Pancreas (tissue), 10 donors: ENCODE measurements at regions not wholly inside any gene's neighbourhood (a gene's known extent, or its start where the extent isn't known, plus 50 kb on each side); places are given as distances from the start of the nearest gene placed in this dataset.
A peak's percentile ranks its signal among the peaks of the same experiment; 100 is the strongest.

Experiments used
- ATAC-seq, 4 donors: fragments of 200-7000 bp; cut with Tn5 transposase; one replicate each; pipeline versions ENCODE4 v1.8.0 to v1.9.1; 2020; ENCODE audit warnings: mild to moderate bottlenecking in 4 of 4, moderate library complexity in 4 of 4
- DNase-seq, 6 donors: peaks; one replicate each; pipeline ENCODE4 v3.0.0-alpha.2; 2020
- FAIRE-seq: peaks from 2 replicates; lab custom pipeline; 2012; peaks lifted over from hg19 to GRCh38; lab: Jason Lieb, UNC
- H3K27ac ChIP-seq, 4 donors: fragments of 200-600 bp; sonication (generic); 1 replicate in 3 of 4; 2 replicates in 1 of 4; pipeline versions ENCODE4 v1.5.0 to v1.8.0; 2020
- H3K27me3 ChIP-seq, 4 donors: fragments of 200-600 bp; one replicate each; pipeline ENCODE4 v1.8.0; 2021
- H3K36me3 ChIP-seq, 3 donors: fragments of 200-600 bp; sonication (generic) in 1 of 3; one replicate each; pipeline versions ENCODE4 v1.5.0 to v1.8.0; 2020 to 2021
- H3K4me1 ChIP-seq, 3 donors: fragments of 200-600 bp; one replicate each; pipeline ENCODE4 v1.8.0; 2021
- H3K4me3 ChIP-seq, 4 donors: fragments of 200-600 bp; sonication (generic) in 2 of 4; one replicate each; pipeline versions ENCODE4 v1.5.0 to v1.8.0; 2020 to 2021
- H3K9me3 ChIP-seq, 4 donors: fragments of 200-600 bp; one replicate each; pipeline ENCODE4 v1.8.0; 2021
- WGBS, 2 donors: extraction: QIAGEN DNeasy Blood & Tissue Kit; methylation state at CpG; one replicate each; pipeline ENCODE4 v1.1.7; 2013; 5-methylcytosine and 5-hydroxymethylcytosine counted together
- intact Hi-C, 3 donors: fragments of 100-400 bp; cut with DNase I; formaldehyde crosslinking; loops; one replicate each; pipeline versions ENCODE4 v1.11.1 to v1.14.2; 2022
- TF ChIP-seq, protein P1 (sequence below), 4 donors: fragments of 200-600 bp; sonication (generic) in 3 of 4; IDR thresholded peaks; one replicate each; pipeline versions ENCODE4 v1.5.0 to v1.8.0; 2021; ENCODE audit warnings: antibody characterized with exemption in 4 of 4
- donor health status: healthy with polysubstance abuse.
- donor health status: DM: no; HTN: no; CAD: no; lungs with moderate emphysema.
- donor health status: DM: no; HTN: no; CAD: no.
- donor health status: control.
- donor health status: control.
- donor health status: Bipolar disorder and iron deficiency.
- donor health status: DM: yes; HTN: yes; CAD: no.
- donor health status: DM: no; HTN: no; CAD: no.
- donor health status: DM: no; HTN: no; CAD: no.
- donor health status: DM: yes; HTN: yes; CAD: no.

DNA sequence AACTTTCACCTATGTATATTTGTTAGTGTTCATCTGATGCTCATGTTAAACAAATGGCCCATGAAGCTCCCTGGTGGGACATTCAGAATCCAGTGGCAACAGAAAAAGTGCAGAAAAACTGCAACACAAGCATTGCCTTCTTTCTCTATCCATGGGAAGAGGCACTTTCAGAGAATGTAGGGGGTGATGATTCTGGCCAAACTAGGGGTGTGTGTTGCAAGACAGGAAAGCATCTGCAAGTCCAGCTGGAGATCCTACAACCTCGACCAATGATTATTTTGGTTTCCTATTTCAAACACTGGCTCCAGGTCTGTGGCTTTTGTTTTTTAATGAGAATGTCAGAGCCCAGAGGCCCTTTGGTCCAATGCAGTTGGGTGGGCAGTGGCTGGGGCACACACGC, 198.7 kb downstream of the CXCL12 start:
- TF ChIP-seq, protein P1, sequence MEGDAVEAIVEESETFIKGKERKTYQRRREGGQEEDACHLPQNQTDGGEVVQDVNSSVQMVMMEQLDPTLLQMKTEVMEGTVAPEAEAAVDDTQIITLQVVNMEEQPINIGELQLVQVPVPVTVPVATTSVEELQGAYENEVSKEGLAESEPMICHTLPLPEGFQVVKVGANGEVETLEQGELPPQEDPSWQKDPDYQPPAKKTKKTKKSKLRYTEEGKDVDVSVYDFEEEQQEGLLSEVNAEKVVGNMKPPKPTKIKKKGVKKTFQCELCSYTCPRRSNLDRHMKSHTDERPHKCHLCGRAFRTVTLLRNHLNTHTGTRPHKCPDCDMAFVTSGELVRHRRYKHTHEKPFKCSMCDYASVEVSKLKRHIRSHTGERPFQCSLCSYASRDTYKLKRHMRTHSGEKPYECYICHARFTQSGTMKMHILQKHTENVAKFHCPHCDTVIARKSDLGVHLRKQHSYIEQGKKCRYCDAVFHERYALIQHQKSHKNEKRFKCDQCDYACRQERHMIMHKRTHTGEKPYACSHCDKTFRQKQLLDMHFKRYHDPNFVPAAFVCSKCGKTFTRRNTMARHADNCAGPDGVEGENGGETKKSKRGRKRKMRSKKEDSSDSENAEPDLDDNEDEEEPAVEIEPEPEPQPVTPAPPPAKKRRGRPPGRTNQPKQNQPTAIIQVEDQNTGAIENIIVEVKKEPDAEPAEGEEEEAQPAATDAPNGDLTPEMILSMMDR (IDR thresholded peaks at IDR 0.05) = no peak
- ATAC-seq (peak in 1 of 4 donors; percentile 23), FAIRE-seq (no peak), DNase-seq (no peak)
- intact Hi-C loops = no loop called here
- no peak overlapping the region for H3K27ac ChIP-seq
- WGBS, 2 donors = 56 to 67% methylated on average over 2 of the region's 2 CpGs
- H3K9me3 ChIP-seq = no peaks in the 10 kb centered on the region
- H3K4me3 ChIP-seq = no peak overlapping the region
- no peaks in the 10 kb centered on the region for H3K4me1 ChIP-seq
- H3K36me3 ChIP-seq = no peaks in the 10 kb centered on the region
- no peaks in the 10 kb centered on the region for H3K27me3 ChIP-seq

DNA sequence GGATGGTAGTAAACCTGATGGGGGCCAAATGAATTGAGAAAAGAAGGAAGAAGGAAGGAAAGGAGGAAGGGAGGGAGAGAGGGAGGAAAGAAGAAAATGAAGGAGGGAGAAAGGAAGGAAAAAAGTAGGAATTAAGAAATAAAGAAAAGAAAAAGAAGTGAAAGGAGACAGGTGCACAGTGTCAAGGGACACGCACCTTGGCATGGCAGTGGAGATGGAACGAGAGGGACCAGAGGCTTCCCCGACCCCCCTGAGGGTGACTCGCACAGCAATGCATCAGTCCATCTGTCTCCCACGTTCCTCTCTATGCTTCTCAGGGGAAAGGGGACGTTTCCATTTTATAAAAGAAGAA, 199.6 kb downstream of the CXCL12 start:
- FAIRE-seq = no peak
- no peaks in the 10 kb centered on the region for H3K27me3 ChIP-seq
- no peak for ATAC-seq

GRCh38 chr10:44184633-44185314, 200.1 kb downstream of the CXCL12 start:
- FAIRE-seq (no peak), DNase-seq (no peak), ATAC-seq (no peak)
- Histone ChIP-seq H3K4me1 (no peaks in the 10 kb centered on the region), H3K27me3 (no peaks in the 10 kb centered on the region), H3K9me3 (no peaks in the 10 kb centered on the region), H3K27ac (no peak overlapping the region), H3K36me3 (no peaks in the 10 kb centered on the region), H3K4me3 (no peak overlapping the region)
- WGBS, 2 donors = 89 to 95% methylated on average over 7 of the region's 7 CpGs
- intact Hi-C loops = no loop called here
- TF ChIP-seq, protein P1 (IDR thresholded peaks at IDR 0.05) = no peak

More for the DNA sequence above, 199.6 kb downstream of the CXCL12 start:
- Histone ChIP-seq H3K27ac (no peak overlapping the region), H3K4me1 (no peaks in the 10 kb centered on the region), H3K9me3 (no peaks in the 10 kb centered on the region), H3K4me3 (no peak overlapping the region), H3K36me3 (no peaks in the 10 kb centered on the region)
- WGBS, 2 donors = 73 to 79% methylated on average over 6 of the region's 6 CpGs
- no peak for DNase-seq
- TF ChIP-seq, protein P1 (IDR thresholded peaks at IDR 0.05) = no peak
- intact Hi-C loops = no loop called here

GRCh38 chr10:44183667-44184632, 200.9 kb downstream of the CXCL12 start:
- no peak for ATAC-seq
- 85 to 91% methylated on average over 8 of the region's 8 CpGs for WGBS, 2 donors
- intact Hi-C loops = no loop called here

More at GRCh38 chr10:44183667-44184632, 200.9 kb downstream of the CXCL12 start:
- H3K27me3 ChIP-seq = no peaks in the 10 kb centered on the region
- H3K27ac ChIP-seq = no peak overlapping the region
- no peaks in the 10 kb centered on the region for H3K9me3 ChIP-seq
- no peak for DNase-seq
- no peak for FAIRE-seq
- H3K4me3 ChIP-seq = no peak overlapping the region
- no peaks in the 10 kb centered on the region for H3K36me3 ChIP-seq
- no peaks in the 10 kb centered on the region for H3K4me1 ChIP-seq
- TF ChIP-seq, protein P1 (IDR thresholded peaks at IDR 0.05) = no peak
